IPS-15b (cell line): ENCODE measurements at regions not wholly inside any gene's neighbourhood (a gene's known extent, or its start where the extent isn't known, plus 50 kb on each side); places are given as distances from the start of the nearest gene placed in this dataset.
"Not testable (repeated sequence)": the region's sequence is repeated elsewhere in the genome, so short reads cannot be mapped to it uniquely, and the experiment has no call there.

Source experiments
- H3K27me3 ChIP-seq: one replicate; pipeline ENCODE4 v1.6.1; 2013; ENCODE audit warnings: low read length; ENCODE audit not compliant: control insufficient read depth, insufficient read depth
- H3K36me3 ChIP-seq: one replicate; pipeline ENCODE4 v1.6.1; 2013; ENCODE audit warnings: low read length; ENCODE audit not compliant: control insufficient read depth, insufficient read depth
- H3K4me1 ChIP-seq: one replicate; pipeline ENCODE4 v1.6.1; 2013; ENCODE audit warnings: mild to moderate bottlenecking, low read length; ENCODE audit not compliant: control insufficient read depth, insufficient read depth
- H3K4me3 ChIP-seq: one replicate; pipeline ENCODE4 v1.5.1; 2013; ENCODE audit warnings: low read depth, low read length
- H3K9ac ChIP-seq: one replicate; pipeline ENCODE4 v1.6.1; 2013; ENCODE audit warnings: low read depth, mild to moderate bottlenecking, low read length
- H3K9me3 ChIP-seq: one replicate; pipeline ENCODE4 v1.6.1; 2013; ENCODE audit warnings: mild to moderate bottlenecking, low read length; ENCODE audit not compliant: control insufficient read depth, insufficient read depth

DNA sequence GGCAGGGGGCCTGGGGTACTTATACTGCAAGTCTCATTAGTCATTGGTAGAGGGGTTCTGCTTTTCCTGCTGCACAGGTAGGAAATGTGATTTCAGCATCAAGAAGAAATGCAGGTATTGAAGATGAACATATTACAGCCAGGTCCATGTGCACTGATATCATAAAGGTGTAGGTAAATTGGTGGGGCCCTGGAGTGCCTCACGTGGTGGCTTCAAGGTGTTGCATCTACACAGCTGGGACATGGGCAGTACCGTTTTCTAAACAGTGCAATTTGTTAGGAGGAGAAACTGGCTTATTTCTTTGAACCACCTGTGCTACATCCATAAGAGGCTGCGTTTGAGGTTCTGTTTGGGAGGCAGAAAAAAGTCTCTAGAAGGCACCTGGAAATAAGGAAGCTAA is 618.1 kb upstream of the RBFOX1 start:
- Histone ChIP-seq H3K36me3 (no peaks in the 10 kb centered on the region), H3K9ac (no peak overlapping the region), H3K4me1 (no peaks in the 10 kb centered on the region), H3K9me3 (no peaks in the 10 kb centered on the region), H3K4me3 (no peak overlapping the region), H3K27me3 (no peaks in the 10 kb centered on the region)

DNA sequence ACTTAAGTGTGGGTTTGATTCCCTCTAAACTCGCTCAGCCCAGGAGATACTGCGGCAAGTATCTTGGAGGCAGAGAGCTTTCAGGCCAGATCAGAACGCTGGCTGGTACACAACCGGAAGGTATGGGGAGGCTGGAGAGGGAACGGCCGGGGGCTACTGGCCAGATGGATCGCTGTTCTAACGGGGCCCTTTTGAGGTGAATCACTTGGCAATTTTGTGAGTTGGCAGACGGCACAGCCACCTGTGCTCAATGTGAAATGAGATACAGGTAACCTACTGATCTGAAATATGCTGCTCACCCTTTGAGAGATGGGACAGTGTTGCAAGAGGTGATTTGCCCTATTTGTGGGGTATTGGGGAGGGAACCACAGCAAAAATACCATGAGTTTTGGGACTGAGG is 622.9 kb upstream of the RBFOX1 start:
- no peaks in the 10 kb centered on the region for H3K9me3 ChIP-seq
- no peaks in the 10 kb centered on the region for H3K27me3 ChIP-seq
- no peaks in the 10 kb centered on the region for H3K36me3 ChIP-seq
- no peak overlapping the region for H3K4me3 ChIP-seq
- H3K9ac ChIP-seq, result no peak overlapping the region
- H3K4me1 ChIP-seq, result no peaks in the 10 kb centered on the region

DNA sequence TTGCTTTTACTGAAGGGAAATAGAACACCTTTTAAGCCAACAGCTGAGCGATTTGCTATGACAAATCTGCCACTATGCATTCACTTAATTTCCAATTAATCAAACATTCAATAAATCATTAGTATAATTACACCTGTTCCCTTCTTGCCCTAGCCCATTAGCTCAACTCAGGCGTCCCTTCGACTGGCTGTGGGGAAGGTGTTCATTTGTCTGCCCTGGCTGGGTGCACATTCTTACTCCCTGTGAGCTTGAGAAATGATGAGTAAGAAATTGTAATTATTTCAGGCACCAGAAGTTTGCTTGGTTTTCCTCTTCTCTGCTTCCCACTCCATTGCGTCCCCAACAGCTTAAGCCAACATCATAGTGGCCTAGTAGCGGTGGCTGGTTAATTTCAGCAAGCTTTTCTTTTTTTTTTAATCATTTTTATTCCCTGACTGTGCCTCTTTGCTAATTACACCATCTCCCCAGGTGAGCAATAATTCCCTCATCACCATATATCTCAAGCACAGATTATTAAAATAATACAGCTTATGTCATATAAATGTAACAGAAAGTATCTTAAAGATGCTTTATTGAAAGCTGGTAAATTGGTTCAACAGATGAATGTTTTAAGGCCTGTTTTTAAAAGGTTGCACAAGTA is 623.9 kb upstream of the RBFOX1 start:
- Histone ChIP-seq H3K36me3 (no peaks in the 10 kb centered on the region), H3K9ac (no peak overlapping the region), H3K9me3 (no peaks in the 10 kb centered on the region), H3K4me3 (no peak overlapping the region), H3K4me1 (peaks cover 2% of the 10 kb centered on the region), H3K27me3 (no peaks in the 10 kb centered on the region)

DNA sequence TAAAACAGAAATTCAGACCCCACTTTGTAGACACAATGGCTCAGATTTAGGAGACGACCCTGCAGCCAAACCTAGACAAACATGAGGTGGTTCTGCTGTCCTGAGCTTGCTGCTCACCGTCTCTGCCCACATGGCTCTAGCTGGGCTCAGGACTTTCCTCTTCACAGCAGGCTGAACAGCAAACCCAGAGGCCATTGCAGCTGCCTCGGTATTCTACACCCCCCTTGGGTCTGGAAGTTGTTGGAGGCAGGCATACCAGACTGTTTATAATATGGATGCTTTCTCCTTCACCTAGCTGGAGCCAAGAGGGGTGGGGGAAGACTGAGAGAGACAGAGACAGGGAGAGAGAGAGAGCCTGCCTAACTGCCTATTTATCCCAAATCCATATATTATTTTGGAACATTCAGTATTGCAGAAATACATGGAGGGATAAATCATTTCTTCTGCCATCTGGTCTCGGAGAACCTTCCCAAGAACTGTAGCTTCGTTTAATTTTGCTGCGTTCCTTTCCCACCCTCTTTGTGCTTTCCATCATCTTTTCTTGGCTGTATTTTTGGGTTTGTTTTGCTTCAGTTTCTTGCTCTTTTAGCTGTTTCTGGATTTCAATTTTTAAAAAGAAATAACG is 628.2 kb upstream of the RBFOX1 start:
- H3K36me3 ChIP-seq, result no peaks in the 10 kb centered on the region
- no peaks in the 10 kb centered on the region for H3K9me3 ChIP-seq
- H3K4me3 ChIP-seq, result no peak overlapping the region
- no peaks in the 10 kb centered on the region for H3K27me3 ChIP-seq
- no peak overlapping the region for H3K9ac ChIP-seq
- H3K4me1 ChIP-seq, result peaks cover 2% of the 10 kb centered on the region

DNA sequence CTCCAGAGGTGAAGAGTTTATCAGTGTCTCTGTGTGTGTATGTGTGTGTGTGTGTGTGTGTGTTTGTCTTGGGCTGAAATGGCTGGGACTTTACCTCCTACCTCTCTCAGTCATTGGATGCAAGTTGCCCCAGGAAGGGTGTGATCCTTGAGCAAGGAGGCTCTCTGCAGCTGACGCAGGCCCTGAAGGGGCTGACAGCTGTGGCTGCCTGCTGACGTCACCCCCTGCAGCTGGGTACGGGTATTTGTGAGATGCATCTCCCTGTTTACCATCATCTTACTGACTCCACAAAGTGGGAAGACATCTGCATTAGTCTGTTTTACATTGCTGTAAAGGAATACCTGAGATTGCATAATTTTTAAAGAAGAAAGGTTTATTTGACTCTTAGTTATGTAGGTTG is 631.5 kb upstream of the RBFOX1 start:
- peaks cover 2% of the 10 kb centered on the region for H3K4me1 ChIP-seq
- H3K9ac ChIP-seq, result no peak overlapping the region
- no peak overlapping the region for H3K4me3 ChIP-seq
- no peaks in the 10 kb centered on the region for H3K36me3 ChIP-seq
- H3K9me3 ChIP-seq, result no peaks in the 10 kb centered on the region
- H3K27me3 ChIP-seq, result no peaks in the 10 kb centered on the region

DNA sequence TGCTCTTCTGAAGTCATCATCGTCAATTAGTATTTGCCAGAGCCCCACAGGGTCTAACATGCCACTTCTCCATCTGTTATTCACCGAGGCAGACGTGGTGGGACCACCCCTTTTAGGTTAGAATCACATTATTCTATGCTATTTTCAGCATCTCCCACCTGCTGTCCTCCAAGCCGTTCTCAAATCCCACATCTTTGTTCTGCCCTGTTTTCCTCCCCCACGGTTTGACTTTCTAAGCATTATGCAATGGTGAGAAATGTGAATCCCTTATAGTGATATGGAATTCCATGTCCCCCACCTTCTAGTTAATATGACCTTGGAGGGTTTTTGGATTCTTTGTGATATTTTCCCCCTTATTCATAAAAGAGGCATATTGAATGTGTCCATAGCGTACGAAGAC is 634.1 kb upstream of the RBFOX1 start:
- no peaks in the 10 kb centered on the region for H3K36me3 ChIP-seq
- H3K9me3 ChIP-seq, result no peaks in the 10 kb centered on the region
- no peak overlapping the region for H3K4me3 ChIP-seq
- no peak overlapping the region for H3K9ac ChIP-seq
- no peaks in the 10 kb centered on the region for H3K4me1 ChIP-seq
- no peaks in the 10 kb centered on the region for H3K27me3 ChIP-seq

DNA sequence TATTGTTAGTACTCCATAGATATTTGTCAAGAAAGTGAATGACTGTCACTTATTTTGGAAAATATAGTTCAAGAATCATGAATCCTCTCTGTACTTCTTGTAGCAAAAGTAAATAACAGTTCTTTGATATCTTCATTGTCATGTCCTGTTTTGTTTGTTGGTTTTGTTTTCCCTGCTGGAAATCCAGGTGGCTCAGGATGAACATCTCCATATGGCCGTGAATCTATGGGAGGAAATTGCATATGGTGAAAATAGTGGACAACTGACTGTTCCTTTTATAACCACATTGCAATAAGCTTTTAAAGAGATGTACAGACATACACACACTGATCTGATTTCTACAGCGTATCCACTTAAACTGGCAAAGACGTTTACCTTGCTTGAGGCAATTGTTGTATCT is 637.0 kb upstream of the RBFOX1 start:
- no peaks in the 10 kb centered on the region for H3K9me3 ChIP-seq
- no peaks in the 10 kb centered on the region for H3K27me3 ChIP-seq
- no peaks in the 10 kb centered on the region for H3K36me3 ChIP-seq
- no peak overlapping the region for H3K4me3 ChIP-seq
- no peak overlapping the region for H3K9ac ChIP-seq
- no peaks in the 10 kb centered on the region for H3K4me1 ChIP-seq

- Histone ChIP-seq H3K9ac (no peak overlapping the region), H3K27me3 (no peaks in the 10 kb centered on the region), H3K4me1 (no peaks in the 10 kb centered on the region), H3K9me3 (no peaks in the 10 kb centered on the region), H3K36me3 (no peaks in the 10 kb centered on the region), H3K4me3 (no peak overlapping the region)
Measured at GRCh38 chr16:6694636-6695035, 638.0 kb upstream of the RBFOX1 start.

DNA sequence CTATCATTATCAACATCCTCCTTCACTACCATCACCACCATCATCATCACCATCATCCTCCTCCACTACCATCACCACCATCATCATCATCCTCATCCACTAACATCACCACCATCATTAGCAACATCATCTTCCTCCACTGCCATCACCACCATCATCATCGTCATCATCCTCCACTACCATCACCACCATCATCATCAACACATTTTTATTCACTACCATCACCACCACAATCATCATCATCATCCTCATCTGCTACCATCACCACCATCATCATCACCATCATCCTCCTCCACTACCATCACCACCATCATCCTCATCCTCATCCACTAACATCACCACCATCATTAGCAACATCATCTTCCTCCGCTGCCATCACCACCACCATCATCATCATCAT is 639.2 kb upstream of the RBFOX1 start:
- H3K4me1 ChIP-seq, H3K9me3 ChIP-seq, H3K4me3 ChIP-seq, H3K36me3 ChIP-seq, H3K9ac ChIP-seq, H3K27me3 ChIP-seq: not testable (repeated sequence)

DNA sequence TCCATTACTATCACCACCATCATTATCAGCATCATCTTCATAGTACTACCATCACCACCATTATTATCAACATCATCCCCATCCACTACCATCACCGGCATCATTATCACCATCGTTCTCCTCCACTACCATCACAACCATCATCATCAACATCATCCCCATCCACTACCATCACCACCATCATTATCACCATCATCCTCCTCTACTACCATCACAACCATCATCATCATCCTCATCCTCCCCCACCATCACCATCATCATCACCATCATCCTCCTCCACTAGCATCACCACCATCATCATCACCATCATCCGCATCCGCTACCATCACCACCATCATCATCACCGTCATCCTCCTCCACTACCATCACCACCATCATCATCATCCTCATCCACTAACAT is 639.8 kb upstream of the RBFOX1 start:
- Histone ChIP-seq H3K9ac (no peak overlapping the region), H3K4me3 (no peak overlapping the region), H3K9me3 (no peaks in the 10 kb centered on the region), H3K4me1 (no peaks in the 10 kb centered on the region), H3K36me3 (no peaks in the 10 kb centered on the region), H3K27me3 (no peaks in the 10 kb centered on the region)

- no peak overlapping the region for H3K9ac ChIP-seq
- H3K27me3 ChIP-seq, result no peaks in the 10 kb centered on the region
- no peak overlapping the region for H3K4me3 ChIP-seq
- no peaks in the 10 kb centered on the region for H3K4me1 ChIP-seq
- H3K36me3 ChIP-seq, result no peaks in the 10 kb centered on the region
- peaks cover 3% of the 10 kb centered on the region for H3K9me3 ChIP-seq
Measured at GRCh38 chr16:6690741-6691140, 641.9 kb upstream of the RBFOX1 start.

DNA sequence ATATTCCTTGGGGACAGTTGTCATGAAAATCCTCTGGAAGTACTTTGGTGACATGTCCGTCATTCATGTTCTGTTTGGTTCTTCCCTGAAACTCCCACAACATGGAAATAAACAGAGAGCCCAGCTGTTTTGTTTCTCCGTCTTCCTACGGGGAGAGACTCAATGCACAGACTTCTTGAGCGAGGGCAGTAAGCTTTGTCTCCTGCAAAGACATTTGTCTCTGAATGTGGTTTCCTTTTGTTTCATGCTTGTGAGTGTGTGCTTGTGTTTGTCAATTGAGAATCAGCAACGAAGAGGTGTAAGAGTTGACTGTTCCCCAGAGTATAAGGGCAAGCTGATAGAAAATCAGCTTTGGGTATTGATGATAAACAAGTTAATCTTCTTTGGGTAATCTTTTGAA is 643.0 kb upstream of the RBFOX1 start:
- no peaks in the 10 kb centered on the region for H3K4me1 ChIP-seq
- H3K4me3 ChIP-seq, result no peak overlapping the region
- H3K9me3 ChIP-seq, result peaks cover 3% of the 10 kb centered on the region
- no peak overlapping the region for H3K9ac ChIP-seq
- H3K36me3 ChIP-seq, result no peaks in the 10 kb centered on the region
- H3K27me3 ChIP-seq, result no peaks in the 10 kb centered on the region
